ENCODE measurements at regions not wholly inside any gene's neighbourhood (a gene's known extent, or its start where the extent isn't known, plus 50 kb on each side); places are given as distances from the start of the nearest gene placed in this dataset.

DNA sequence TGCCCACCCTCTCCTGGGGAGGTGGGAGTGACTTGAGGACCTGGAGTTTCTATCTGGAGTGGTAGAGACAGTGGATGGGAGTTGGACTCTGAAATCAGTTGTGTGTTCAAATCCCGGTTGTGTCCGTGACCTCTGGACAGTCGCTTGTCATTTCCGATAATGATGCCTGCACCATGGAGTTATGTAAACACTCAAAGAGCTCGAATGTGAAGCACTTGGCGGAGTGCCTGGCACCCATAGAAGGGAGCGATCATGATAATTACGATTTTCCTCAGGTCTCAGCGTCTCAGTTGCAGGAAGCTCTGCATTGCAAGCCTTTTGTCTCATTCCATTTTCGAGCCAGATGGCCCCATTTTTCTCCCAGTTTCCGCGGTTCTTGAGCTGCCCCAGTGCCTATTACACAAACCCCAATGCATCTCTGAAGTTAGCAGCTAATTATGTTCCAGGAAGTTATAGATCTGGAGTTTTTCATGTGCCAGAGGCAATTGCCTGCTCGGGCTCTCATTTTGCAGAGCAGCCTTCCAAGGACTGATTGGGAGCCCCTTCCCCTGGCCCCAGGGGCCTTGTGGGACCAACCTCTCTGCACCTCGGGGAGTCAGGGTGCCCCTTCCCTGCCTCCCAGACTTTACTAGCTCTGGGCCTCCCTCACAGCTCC is 175.5 kb upstream of the MVB12B start:
- CTCF ChIA-PET = no interaction called here
- Histone ChIP-seq H3K27me3 (ENCODE audit: control insufficient read depth, insufficient read depth, low read length) (peaks cover 20% of the 10 kb centered on the region), H3K36me3 (ENCODE audit: control insufficient read depth, insufficient read depth, low read length) (no peaks in the 10 kb centered on the region), H3K4me3 (ENCODE audit: low read depth, low read length) (no peak overlapping the region)
- POLR2A ChIA-PET = no interaction called here
- DNase-seq (ENCODE audit: low read depth) = no peak
- TF ChIP-seq CTCF (IDR thresholded peaks at IDR 0.05; ENCODE audit: insufficient read depth, low read depth, low read length) = no peak

- no peak for DNase-seq (ENCODE audit: low read depth)
- POLR2A ChIA-PET = no interaction called here
- CTCF ChIA-PET = no interaction called here
- peaks cover 17% of the 10 kb centered on the region for H3K27me3 ChIP-seq (ENCODE audit: control insufficient read depth, insufficient read depth, low read length)
- H3K36me3 ChIP-seq (ENCODE audit: control insufficient read depth, insufficient read depth, low read length) = no peaks in the 10 kb centered on the region
- TF ChIP-seq CTCF (IDR thresholded peaks at IDR 0.05; ENCODE audit: insufficient read depth, low read depth, low read length) = no peak
- no peak overlapping the region for H3K4me3 ChIP-seq (ENCODE audit: low read depth, low read length)
Measured at GRCh38 chr9:126151686-126152134, 174.9 kb upstream of the MVB12B start.

DNA sequence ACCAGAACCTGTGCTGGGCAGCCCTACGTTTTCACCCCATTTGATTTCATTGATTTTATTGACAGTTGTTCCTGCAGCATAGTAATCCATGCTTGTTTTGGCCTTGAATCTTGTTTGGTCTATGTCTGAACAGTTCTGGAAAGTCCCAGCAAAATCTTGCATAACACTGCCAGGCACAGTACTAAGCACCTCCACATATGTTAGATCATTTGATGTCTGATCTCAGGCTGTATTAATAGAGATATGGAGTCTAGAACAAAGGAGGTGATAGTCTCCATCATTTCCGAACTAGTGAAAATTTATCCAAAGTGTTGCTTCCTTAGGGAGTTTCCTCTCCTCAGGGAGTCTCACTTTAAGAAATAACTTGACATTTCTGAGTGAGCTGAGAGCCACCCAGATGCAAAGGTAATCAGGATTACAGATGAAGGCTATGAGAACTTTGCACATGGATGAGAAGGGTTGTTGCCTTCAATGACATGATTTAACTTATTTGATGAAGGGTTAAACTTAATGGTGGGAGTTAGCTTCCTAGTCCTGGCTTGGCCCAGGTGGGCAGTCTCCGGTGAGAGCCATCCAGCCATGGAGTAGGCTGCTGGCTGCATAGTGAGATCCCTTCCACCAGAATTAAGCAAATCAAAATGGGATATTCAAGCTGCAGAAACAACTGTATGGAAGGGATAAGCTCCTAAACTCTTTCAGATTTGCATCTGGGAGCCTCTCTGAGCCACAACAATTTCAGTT is 173.8 kb upstream of the MVB12B start:
- DNase-seq (ENCODE audit: low read depth) = no peak
- ChIA-PET CTCF (no interaction called here), POLR2A (no interaction called here)
- Histone ChIP-seq H3K36me3 (ENCODE audit: control insufficient read depth, insufficient read depth, low read length) (no peaks in the 10 kb centered on the region), H3K4me3 (ENCODE audit: low read depth, low read length) (no peak overlapping the region), H3K27me3 (ENCODE audit: control insufficient read depth, insufficient read depth, low read length) (peaks cover 14% of the 10 kb centered on the region)
- no peak for TF ChIP-seq CTCF (IDR thresholded peaks at IDR 0.05; ENCODE audit: insufficient read depth, low read depth, low read length)

GRCh38 chr9:126153382-126153781 is 173.2 kb upstream of the MVB12B start:
- no peaks in the 10 kb centered on the region for H3K36me3 ChIP-seq (ENCODE audit: control insufficient read depth, insufficient read depth, low read length)
- CTCF ChIA-PET = no interaction called here
- H3K27me3 ChIP-seq (ENCODE audit: control insufficient read depth, insufficient read depth, low read length) = peaks cover 9% of the 10 kb centered on the region
- POLR2A ChIA-PET = no interaction called here
- no peak for TF ChIP-seq CTCF (IDR thresholded peaks at IDR 0.05; ENCODE audit: insufficient read depth, low read depth, low read length)
- no peak overlapping the region for H3K4me3 ChIP-seq (ENCODE audit: low read depth, low read length)
- DNase-seq (ENCODE audit: low read depth) = no peak

DNA sequence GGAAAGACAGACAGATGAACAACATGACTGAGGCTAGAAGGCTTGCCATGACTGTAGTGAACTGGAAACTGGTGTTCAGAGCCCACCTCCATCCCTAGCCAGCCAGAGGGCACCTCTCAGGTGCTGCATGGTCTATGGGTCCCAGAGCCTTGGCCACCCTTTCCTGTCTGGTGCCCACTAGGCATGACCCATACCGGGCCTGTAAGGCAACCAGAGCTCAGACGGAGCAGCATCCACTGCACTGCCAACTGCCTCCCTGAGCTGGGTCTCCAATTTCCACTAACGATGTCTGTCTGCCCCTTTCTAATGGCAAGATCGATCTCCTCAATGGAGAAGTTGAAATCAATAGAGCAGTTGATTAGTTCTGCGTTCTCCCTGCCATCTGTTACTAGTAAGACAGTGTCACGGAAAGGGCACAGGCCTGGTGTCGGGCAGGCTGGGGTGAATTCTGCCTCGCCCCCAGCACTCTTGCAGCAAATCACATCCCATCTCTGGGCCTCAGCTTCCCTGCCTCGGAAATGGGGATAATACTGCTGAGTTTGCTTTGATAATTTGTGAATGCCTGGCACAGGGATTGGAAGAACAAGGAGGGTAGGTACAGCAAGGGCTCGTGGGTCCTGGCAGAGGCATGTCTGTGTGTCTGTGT is 172.3 kb upstream of the MVB12B start:
- no peak for DNase-seq (ENCODE audit: low read depth)
- ChIA-PET POLR2A (no interaction called here), CTCF (no interaction called here)
- Histone ChIP-seq H3K4me3 (ENCODE audit: low read depth, low read length) (no peak overlapping the region), H3K27me3 (ENCODE audit: control insufficient read depth, insufficient read depth, low read length) (peaks cover 10% of the 10 kb centered on the region; the same call in 1 of the 2 replicates), H3K36me3 (ENCODE audit: control insufficient read depth, insufficient read depth, low read length) (no peaks in the 10 kb centered on the region)
- no peak for TF ChIP-seq CTCF (IDR thresholded peaks at IDR 0.05; ENCODE audit: insufficient read depth, low read depth, low read length)
